NT2/D1 (cell line): ENCODE measurements at regions not wholly inside any gene's neighbourhood (a gene's known extent, or its start where the extent isn't known, plus 50 kb on each side); places are given as distances from the start of the nearest gene placed in this dataset.

Experiments
- DNase-seq: peaks from one replicate; pipeline ENCODE4 v3.0.0-alpha.2; 2011; ENCODE audit warnings: low read depth, low spot score
- H3K27me3 ChIP-seq: 2 replicates; pipeline ENCODE4 v1.6.0; 2011; ENCODE audit warnings: mild to moderate bottlenecking; ENCODE audit not compliant: insufficient read length, insufficient read depth
- H3K36me3 ChIP-seq: 2 replicates; pipeline ENCODE4 v1.6.1; 2011; ENCODE audit warnings: mild to moderate bottlenecking, low read length, mixed read lengths; ENCODE audit not compliant: insufficient read depth, insufficient read length
- H3K4me1 ChIP-seq: 2 replicates; pipeline ENCODE4 v1.5.1; 2011; ENCODE audit not compliant: insufficient read depth, insufficient read length
- H3K4me3 ChIP-seq: 2 replicates; pipeline ENCODE4 v1.5.1; 2011; ENCODE audit warnings: low read depth; ENCODE audit not compliant: insufficient read length
- H3K9ac ChIP-seq: 2 replicates; pipeline ENCODE4 v1.6.0; 2011; ENCODE audit warnings: low read depth; ENCODE audit not compliant: insufficient read length
- H3K9me3 ChIP-seq: 2 replicates; pipeline ENCODE4 v1.5.1; 2011; ENCODE audit warnings: mild to moderate bottlenecking, low read length; ENCODE audit not compliant: insufficient read depth
- SUZ12 ChIP-seq: IDR thresholded peaks from 2 replicates; pipeline ENCODE4 v1.6.1; 2011; ENCODE audit not compliant: insufficient read length, insufficient read depth; ENCODE audit errors: extremely low read depth
- YY1 ChIP-seq: IDR thresholded peaks from 2 replicates; pipeline ENCODE4 v1.6.1; 2011; ENCODE audit not compliant: insufficient read length, insufficient read depth
- ZNF274 ChIP-seq: IDR thresholded peaks from 2 replicates; pipeline ENCODE4 v1.6.1; 2011; ENCODE audit warnings: mild to moderate bottlenecking, low read depth, low read length

- no peak for TF ChIP-seq SUZ12
- TF ChIP-seq ZNF274: no peak
- TF ChIP-seq YY1: no peak
- Histone ChIP-seq H3K36me3 (no peaks in the 10 kb centered on the region), H3K27me3 (peaks cover 23% of the 10 kb centered on the region), H3K4me3 (no peak overlapping the region), H3K4me1 (peaks cover 6% of the 10 kb centered on the region), H3K9me3 (no peaks in the 10 kb centered on the region), H3K9ac (no peak overlapping the region)
- DNase-seq: no peak
These were observed 81.4 kb upstream of the CRHR1 start for GRCh38 chr17:45702666-45703266.

- H3K4me3 ChIP-seq: no peak overlapping the region
- H3K36me3 ChIP-seq: no peaks in the 10 kb centered on the region
- no peaks in the 10 kb centered on the region for H3K9me3 ChIP-seq
- H3K9ac ChIP-seq: no peak overlapping the region
- H3K27me3 ChIP-seq: peaks cover 18% of the 10 kb centered on the region
- peaks cover 6% of the 10 kb centered on the region for H3K4me1 ChIP-seq
- TF ChIP-seq SUZ12: no peak
- TF ChIP-seq YY1: no peak
- no peak for TF ChIP-seq ZNF274
- DNase-seq: no peak
These were observed 80.8 kb upstream of the CRHR1 start for GRCh38 chr17:45703348-45703747.

- no peaks in the 10 kb centered on the region for H3K9me3 ChIP-seq
- H3K27me3 ChIP-seq: peaks cover 13% of the 10 kb centered on the region
- no peak overlapping the region for H3K9ac ChIP-seq
- peaks cover 6% of the 10 kb centered on the region for H3K4me1 ChIP-seq
- H3K4me3 ChIP-seq: no peak overlapping the region
- TF ChIP-seq ZNF274: no peak
- TF ChIP-seq SUZ12: no peak
- no peak for TF ChIP-seq YY1
- H3K36me3 ChIP-seq: no peaks in the 10 kb centered on the region
- DNase-seq: no peak
These were observed 80.3 kb upstream of the CRHR1 start for GRCh38 chr17:45703806-45704205.

- H3K4me1 ChIP-seq: peaks cover 6% of the 10 kb centered on the region
- no peak for DNase-seq
- H3K4me3 ChIP-seq: no peak overlapping the region
- H3K36me3 ChIP-seq: no peaks in the 10 kb centered on the region
- no peaks in the 10 kb centered on the region for H3K9me3 ChIP-seq
- H3K9ac ChIP-seq: no peak overlapping the region
- peaks cover 11% of the 10 kb centered on the region for H3K27me3 ChIP-seq
- no peak for TF ChIP-seq SUZ12
These were observed 79.9 kb upstream of the CRHR1 start for GRCh38 chr17:45704251-45704650.

- Histone ChIP-seq H3K4me1 (peaks cover 11% of the 10 kb centered on the region), H3K9me3 (no peaks in the 10 kb centered on the region), H3K36me3 (no peaks in the 10 kb centered on the region), H3K4me3 (no peak overlapping the region), H3K9ac (no peak overlapping the region), H3K27me3 (peaks cover 3% of the 10 kb centered on the region)
- no peak for DNase-seq
- no peak for TF ChIP-seq YY1
- TF ChIP-seq SUZ12: no peak
- no peak for TF ChIP-seq ZNF274
These were observed 78.8 kb upstream of the CRHR1 start for GRCh38 chr17:45705123-45706009.

- TF ChIP-seq YY1: no peak
- no peak for TF ChIP-seq ZNF274
- no peak for TF ChIP-seq SUZ12
- peaks cover 3% of the 10 kb centered on the region for H3K27me3 ChIP-seq
- no peaks in the 10 kb centered on the region for H3K9me3 ChIP-seq
- no peak overlapping the region for H3K4me3 ChIP-seq
- H3K4me1 ChIP-seq: peaks cover 11% of the 10 kb centered on the region
- H3K36me3 ChIP-seq: no peaks in the 10 kb centered on the region
- no peak overlapping the region for H3K9ac ChIP-seq
- no peak for DNase-seq
These were observed 78.1 kb upstream of the CRHR1 start for GRCh38 chr17:45706033-45706432.

- TF ChIP-seq SUZ12: no peak
- TF ChIP-seq YY1: no peak
- TF ChIP-seq ZNF274: no peak
- H3K36me3 ChIP-seq: no peaks in the 10 kb centered on the region
- no peak for DNase-seq
- peaks cover 9% of the 10 kb centered on the region for H3K4me1 ChIP-seq
- H3K27me3 ChIP-seq: no peaks in the 10 kb centered on the region
- H3K9ac ChIP-seq: no peak overlapping the region
- no peaks in the 10 kb centered on the region for H3K9me3 ChIP-seq
- no peak overlapping the region for H3K4me3 ChIP-seq
These were observed 75.3 kb upstream of the CRHR1 start for GRCh38 chr17:45708707-45709290.
